Transverse colon (tissue), 4 donors: ENCODE measurements at regions not wholly inside any gene's neighbourhood (a gene's known extent, or its start where the extent isn't known, plus 50 kb on each side); places are given as distances from the start of the nearest gene placed in this dataset.

Experiments used
- DNase-seq: peaks from one replicate; pipeline ENCODE4 v3.0.0-alpha.2; 2019
- H3K27ac ChIP-seq, 4 donors: fragments of 200-600 bp; sonication (generic); 2 replicates each; pipeline ENCODE4 v1.5.1; 2016 to 2018; ENCODE audit warnings: inconsistent platforms in 4 of 4
- H3K27me3 ChIP-seq: fragments of 200-600 bp; sonication (generic); 2 replicates; pipeline ENCODE4 v1.5.1; 2017; ENCODE audit warnings: inconsistent platforms
- H3K36me3 ChIP-seq, 4 donors: fragments of 200-600 bp; sonication (generic); 2 replicates each; pipeline ENCODE4 v1.5.1; 2017 to 2019; ENCODE audit warnings: inconsistent platforms in 4 of 4
- H3K4me1 ChIP-seq, 4 donors: fragments of 200-600 bp; sonication (generic); 2 replicates each; pipeline ENCODE4 v1.5.1; 2017 to 2020; ENCODE audit warnings: inconsistent platforms in 4 of 4
- H3K4me3 ChIP-seq, 4 donors: fragments of 200-600 bp; sonication (generic); 1 replicate in 1 of 4; 2 replicates in 3 of 4; pipeline versions ENCODE4 v1.5.1 to v1.6.1; 2017 to 2019; ENCODE audit warnings: inconsistent platforms in 4 of 4
- H3K9me3 ChIP-seq, 2 donors: fragments of 200-600 bp; sonication (generic); 2 replicates each; pipeline ENCODE4 v1.5.1; 2017 to 2019; ENCODE audit warnings: inconsistent platforms in 2 of 2
- CTCF ChIP-seq, 5 experiments: fragments of 200-600 bp in 3 of 5; fragments of 450-650 bp in 2 of 5; sonication (generic) in 3 of 5; IDR thresholded peaks; 1 replicate in 2 of 5; 2 replicates in 3 of 5; pipeline ENCODE4 v1.5.1; 2016 to 2017; ENCODE audit warnings: antibody characterized with exemption in 5 of 5, inconsistent platforms in 3 of 5, mild to moderate bottlenecking in 2 of 5, moderate library complexity in 1 of 5
- EP300 ChIP-seq: sonication (generic); formaldehyde crosslinking; IDR thresholded peaks from one replicate; pipeline ENCODE4 v1.6.1; 2017; ENCODE audit warnings: antibody characterized with exemption, low read depth
- POLR2A ChIP-seq: fragments of 450-650 bp; IDR thresholded peaks from one replicate; pipeline ENCODE4 v1.6.1; 2016; ENCODE audit warnings: antibody characterized with exemption, mild to moderate bottlenecking, moderate library complexity
- POLR2AphosphoS5 ChIP-seq, 3 donors: sonication (generic); formaldehyde crosslinking; IDR thresholded peaks; one replicate each; pipeline ENCODE4 v1.6.1; 2016; ENCODE audit warnings: antibody characterized with exemption in 3 of 3
- WGBS, 2 donors: methylation state at CpG; one replicate each; pipeline ENCODE4 v1.1.5; 2018; ENCODE audit warnings: low coverage in 1 of 2; 5-methylcytosine and 5-hydroxymethylcytosine counted together
- in situ Hi-C, 4 donors: fragments of 200-750 bp; cut with MboI; loops; one replicate each; pipeline versions ENCODE4 v1.15.0 to v1.15.1; 2017; ENCODE audit warnings: low sequenced_read_pairs in 3 of 4, low pct_ligation_motif_present in 1 of 4, low pct_unique_long_range_greater_than_20kb in 1 of 4
- intact Hi-C: fragments of 100-400 bp; cut with DNase I; formaldehyde crosslinking; loops from one replicate; pipeline ENCODE4 v1.15.1; 2023; ENCODE audit warnings: low total_unique reads

GRCh38 chr2:146642066-146642465 lies 1202.8 kb upstream of the ACVR2A start:
- DNase-seq, result no peak
- TF ChIP-seq EP300 (no peak), CTCF (IDR thresholded peaks at IDR 0.05) (no peak), POLR2AphosphoS5 (IDR thresholded peaks at IDR 0.05) (no peak), POLR2A (no peak)
- H3K9me3 ChIP-seq, result no peaks in the 10 kb centered on the region

GRCh38 chr2:146634230-146635097 lies 1210.4 kb upstream of the ACVR2A start:
- no peaks in the 10 kb centered on the region for H3K9me3 ChIP-seq
- H3K36me3 ChIP-seq, result no peaks in the 10 kb centered on the region
- no peaks in the 10 kb centered on the region for H3K4me1 ChIP-seq
- no peak for DNase-seq
- no peak overlapping the region for H3K4me3 ChIP-seq
- H3K27ac ChIP-seq, result no peak overlapping the region
- no peak for TF ChIP-seq POLR2A
- TF ChIP-seq CTCF (IDR thresholded peaks at IDR 0.05), result no peak
- no peak for TF ChIP-seq EP300
- TF ChIP-seq POLR2AphosphoS5 (IDR thresholded peaks at IDR 0.05), result no peak
- intact Hi-C loops, result no loop called here
- 56 to 61% methylated on average over 8 of the region's 8 CpGs for WGBS, 2 donors
- no peaks in the 10 kb centered on the region for H3K27me3 ChIP-seq
- in situ Hi-C loops, result no loop called here

More at GRCh38 chr2:146642066-146642465, 1202.8 kb upstream of the ACVR2A start:
- intact Hi-C loops (no loop called here), in situ Hi-C loops (no loop called here)
- Histone ChIP-seq H3K4me3 (no peak overlapping the region), H3K4me1 (no peaks in the 10 kb centered on the region), H3K27ac (no peak overlapping the region), H3K27me3 (no peaks in the 10 kb centered on the region), H3K36me3 (no peaks in the 10 kb centered on the region)
- WGBS, 2 donors, result 78% methylated on average over 4 of the region's 4 CpGs; no CpG with 5 or more reads in 1 of the 2 donors

- H3K36me3 ChIP-seq, result no peaks in the 10 kb centered on the region
- no peaks in the 10 kb centered on the region for H3K9me3 ChIP-seq
- no peaks in the 10 kb centered on the region for H3K27me3 ChIP-seq
- H3K4me1 ChIP-seq, result no peaks in the 10 kb centered on the region
- intact Hi-C loops, result no loop called here
- no peak for TF ChIP-seq POLR2A
- TF ChIP-seq POLR2AphosphoS5 (IDR thresholded peaks at IDR 0.05), result no peak
- TF ChIP-seq EP300, result no peak
- no peak for TF ChIP-seq CTCF (IDR thresholded peaks at IDR 0.05)
- in situ Hi-C loops, result no loop called here
- no peak overlapping the region for H3K27ac ChIP-seq
- no peak overlapping the region for H3K4me3 ChIP-seq
- DNase-seq, result no peak
Observed at GRCh38 chr2:146633159-146633558, 1211.7 kb upstream of the ACVR2A start.

GRCh38 chr2:146632707-146633106 lies 1212.1 kb upstream of the ACVR2A start:
- Histone ChIP-seq H3K9me3 (no peaks in the 10 kb centered on the region), H3K4me3 (no peak overlapping the region), H3K27me3 (no peaks in the 10 kb centered on the region), H3K27ac (no peak overlapping the region), H3K36me3 (no peaks in the 10 kb centered on the region), H3K4me1 (no peaks in the 10 kb centered on the region)
- 88 to 93% methylated on average over 3 to 4 of the region's 4 CpGs for WGBS, 2 donors
- TF ChIP-seq EP300, result no peak
- TF ChIP-seq POLR2A, result no peak
- no peak for TF ChIP-seq POLR2AphosphoS5 (IDR thresholded peaks at IDR 0.05)
- TF ChIP-seq CTCF (IDR thresholded peaks at IDR 0.05), result no peak
- intact Hi-C loops, result no loop called here
- in situ Hi-C loops, result no loop called here
- DNase-seq, result no peak
